ENCODE measurements at regions not wholly inside any gene's neighbourhood (a gene's known extent, or its start where the extent isn't known, plus 50 kb on each side); places are given as distances from the start of the nearest gene placed in this dataset.

DNA sequence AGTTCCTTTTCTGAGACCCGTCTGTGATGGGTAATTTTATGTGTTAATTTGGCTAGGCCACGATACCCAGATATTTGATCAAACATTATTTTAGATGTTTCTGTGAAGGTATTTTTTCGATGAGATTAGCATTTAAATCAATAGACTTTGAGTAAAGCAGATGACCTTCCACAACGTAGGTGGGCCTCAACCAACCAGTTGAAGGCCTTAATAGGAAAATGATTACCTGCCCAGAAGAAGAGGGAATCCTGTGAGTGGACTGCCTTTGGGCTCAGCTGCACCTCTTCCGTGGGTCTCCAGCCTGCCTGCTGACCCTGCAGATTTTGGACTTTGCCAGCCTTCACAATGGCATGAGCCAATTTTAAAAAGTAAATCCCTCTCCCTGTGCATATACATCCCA, 61.6 kb upstream of the WSB1 start:
- peaks cover 8% of the 10 kb centered on the region for H3K4me1 ChIP-seq (ENCODE audit: control insufficient read depth, extremely low read depth, insufficient read depth, low read length)
- H3K36me3 ChIP-seq (ENCODE audit: control insufficient read depth in 2 of 2, extremely low read depth in 1 of 2, insufficient read depth in 2 of 2, low read length in 2 of 2) = no peaks in the 10 kb centered on the region
- no peak overlapping the region for H3K27ac ChIP-seq (ENCODE audit: control insufficient read depth, insufficient read depth, low read length)
- H3K9ac ChIP-seq (ENCODE audit: control insufficient read depth, extremely low read depth, insufficient read depth, low read length) = no peak overlapping the region
- H3K9me3 ChIP-seq (ENCODE audit: control insufficient read depth, low read depth, low read length) = no peaks in the 10 kb centered on the region
- no peaks in the 10 kb centered on the region for H3K79me2 ChIP-seq (ENCODE audit: control insufficient read depth, insufficient read depth, low read length)
- H2AFZ ChIP-seq (ENCODE audit: control insufficient read depth, low read length) = no peak overlapping the region
- TF ChIP-seq EZH2 (IDR thresholded peaks at IDR 0.05; ENCODE audit: low read length) = no peak
- TF ChIP-seq, protein P1, sequence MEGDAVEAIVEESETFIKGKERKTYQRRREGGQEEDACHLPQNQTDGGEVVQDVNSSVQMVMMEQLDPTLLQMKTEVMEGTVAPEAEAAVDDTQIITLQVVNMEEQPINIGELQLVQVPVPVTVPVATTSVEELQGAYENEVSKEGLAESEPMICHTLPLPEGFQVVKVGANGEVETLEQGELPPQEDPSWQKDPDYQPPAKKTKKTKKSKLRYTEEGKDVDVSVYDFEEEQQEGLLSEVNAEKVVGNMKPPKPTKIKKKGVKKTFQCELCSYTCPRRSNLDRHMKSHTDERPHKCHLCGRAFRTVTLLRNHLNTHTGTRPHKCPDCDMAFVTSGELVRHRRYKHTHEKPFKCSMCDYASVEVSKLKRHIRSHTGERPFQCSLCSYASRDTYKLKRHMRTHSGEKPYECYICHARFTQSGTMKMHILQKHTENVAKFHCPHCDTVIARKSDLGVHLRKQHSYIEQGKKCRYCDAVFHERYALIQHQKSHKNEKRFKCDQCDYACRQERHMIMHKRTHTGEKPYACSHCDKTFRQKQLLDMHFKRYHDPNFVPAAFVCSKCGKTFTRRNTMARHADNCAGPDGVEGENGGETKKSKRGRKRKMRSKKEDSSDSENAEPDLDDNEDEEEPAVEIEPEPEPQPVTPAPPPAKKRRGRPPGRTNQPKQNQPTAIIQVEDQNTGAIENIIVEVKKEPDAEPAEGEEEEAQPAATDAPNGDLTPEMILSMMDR (optimal IDR thresholded peaks at IDR 0.05 in 1 of 3, IDR thresholded peaks at IDR 0.05 in 1 of 3, conservative IDR thresholded peaks at IDR 0.05 in 1 of 3; ENCODE audit: extremely low read depth in 1 of 3, insufficient read depth in 2 of 3, low read length in 3 of 3) = no peak
- no peaks in the 10 kb centered on the region for H4K20me1 ChIP-seq (ENCODE audit: control insufficient read depth, extremely low read depth, insufficient read depth, low read length)
- FAIRE-seq (no peak), DNase-seq (ENCODE audit: low read depth, low spot score) (no peak)
- no peaks in the 10 kb centered on the region for H3K27me3 ChIP-seq (ENCODE audit: control insufficient read depth, extremely low read depth, insufficient read depth, low read length)
- H3K4me3 ChIP-seq (ENCODE audit: control insufficient read depth in 2 of 3, extremely low read depth in 1 of 3, insufficient read depth in 2 of 3, low read depth in 1 of 3, low read length in 3 of 3) = no peak overlapping the region
- no peak overlapping the region for H3K4me2 ChIP-seq (ENCODE audit: control insufficient read depth, extremely low read depth, insufficient read depth, low read depth, low read length)
- no peaks in the 10 kb centered on the region for H3K9me1 ChIP-seq (ENCODE audit: control insufficient read depth, extremely low read depth, insufficient read depth, low read length)
- dilution Hi-C loops (cut with MboI; ENCODE audit: extremely low pct_ligation_motif_present, low sequenced_read_pairs) = no loop called here

DNA sequence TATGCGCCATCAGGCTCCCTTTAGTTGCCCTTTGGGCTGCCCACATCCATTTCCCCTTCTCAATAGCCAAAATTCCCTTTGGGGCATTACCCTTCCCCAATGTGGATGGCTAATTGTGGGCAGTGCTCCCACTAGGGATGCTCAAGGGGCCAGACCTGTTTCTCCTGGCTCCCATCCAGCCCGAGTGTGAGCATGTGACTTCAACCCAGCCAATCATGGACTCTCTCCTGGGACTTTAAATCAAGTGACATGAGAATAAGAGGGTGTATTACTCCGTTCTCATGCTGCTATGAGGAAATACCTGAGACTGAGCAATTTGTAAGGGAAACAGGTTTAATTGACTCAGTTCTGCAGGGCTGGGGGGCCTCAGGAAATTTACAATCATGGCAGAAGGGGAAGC, 60.9 kb upstream of the WSB1 start:
- dilution Hi-C loops (cut with MboI; ENCODE audit: extremely low pct_ligation_motif_present, low sequenced_read_pairs) = no loop called here
- Histone ChIP-seq H3K27ac (ENCODE audit: control insufficient read depth, insufficient read depth, low read length) (no peak overlapping the region), H3K9me3 (ENCODE audit: control insufficient read depth, low read depth, low read length) (no peaks in the 10 kb centered on the region), H3K4me1 (ENCODE audit: control insufficient read depth, extremely low read depth, insufficient read depth, low read length) (peaks cover 8% of the 10 kb centered on the region), H3K36me3 (ENCODE audit: control insufficient read depth in 2 of 2, extremely low read depth in 1 of 2, insufficient read depth in 2 of 2, low read length in 2 of 2) (no peaks in the 10 kb centered on the region), H2AFZ (ENCODE audit: control insufficient read depth, low read length) (no peak overlapping the region), H3K4me2 (ENCODE audit: control insufficient read depth, extremely low read depth, insufficient read depth, low read depth, low read length) (no peak overlapping the region), H3K27me3 (ENCODE audit: control insufficient read depth, extremely low read depth, insufficient read depth, low read length) (no peaks in the 10 kb centered on the region), H3K79me2 (ENCODE audit: control insufficient read depth, insufficient read depth, low read length) (no peaks in the 10 kb centered on the region), H3K9ac (ENCODE audit: control insufficient read depth, extremely low read depth, insufficient read depth, low read length) (no peak overlapping the region), H4K20me1 (ENCODE audit: control insufficient read depth, extremely low read depth, insufficient read depth, low read length) (no peaks in the 10 kb centered on the region), H3K4me3 (ENCODE audit: control insufficient read depth in 2 of 3, extremely low read depth in 1 of 3, insufficient read depth in 2 of 3, low read depth in 1 of 3, low read length in 3 of 3) (no peak overlapping the region), H3K9me1 (ENCODE audit: control insufficient read depth, extremely low read depth, insufficient read depth, low read length) (no peaks in the 10 kb centered on the region)
- DNase-seq (ENCODE audit: low read depth, low spot score) (no peak), FAIRE-seq (no peak)
- TF ChIP-seq, protein P1 (optimal IDR thresholded peaks at IDR 0.05 in 1 of 3, IDR thresholded peaks at IDR 0.05 in 1 of 3, conservative IDR thresholded peaks at IDR 0.05 in 1 of 3; ENCODE audit: extremely low read depth in 1 of 3, insufficient read depth in 2 of 3, low read length in 3 of 3) = no peak
- no peak for TF ChIP-seq EZH2 (IDR thresholded peaks at IDR 0.05; ENCODE audit: low read length)

Data from keratinocyte (primary cell).